Testis (tissue), 2 donors: ENCODE measurements at regions not wholly inside any gene's neighbourhood (a gene's known extent, or its start where the extent isn't known, plus 50 kb on each side); places are given as distances from the start of the nearest gene placed in this dataset.

Experiments used
- CTCF ChIP-seq, 3 experiments: fragments of 450-650 bp in 2 of 3; fragments of 200-600 bp in 1 of 3; sonication (generic) in 1 of 3; IDR thresholded peaks; one replicate each; pipeline ENCODE4 v1.5.1; 2016 to 2019; ENCODE audit warnings: antibody characterized with exemption in 3 of 3, mild to moderate bottlenecking in 2 of 3, moderate library complexity in 1 of 3
- POLR2A ChIP-seq: fragments of 450-650 bp; IDR thresholded peaks from one replicate; pipeline ENCODE4 v1.6.1; 2017; ENCODE audit warnings: antibody characterized with exemption, mild to moderate bottlenecking, moderate library complexity

GRCh38 chr13:81582381-81582780, 1241.5 kb upstream of the SPRY2 start:
- TF ChIP-seq CTCF (IDR thresholded peaks at IDR 0.05), result no peak
- TF ChIP-seq POLR2A, result no peak
